ENCODE measurements at regions not wholly inside any gene's neighbourhood (a gene's known extent, or its start where the extent isn't known, plus 50 kb on each side); places are given as distances from the start of the nearest gene placed in this dataset.

GRCh38 chr2:128753800-128754199 lies 435.1 kb upstream of the HS6ST1 start:
- Histone ChIP-seq H3K27ac (no peak overlapping the region), H3K4me2 (no peak overlapping the region), H3K9me3 (ENCODE audit: insufficient read depth, low read depth) (no peaks in the 10 kb centered on the region), H2AFZ (no peak overlapping the region), H3K79me2 (ENCODE audit: low read depth) (no peaks in the 10 kb centered on the region), H3K9me2 (ENCODE audit: insufficient read depth) (no peaks in the 10 kb centered on the region), H3K27me3 (ENCODE audit: insufficient read depth, low read depth) (peaks cover 41% of the 10 kb centered on the region), H3K4me1 (replicated peaks; ENCODE audit: insufficient read depth) (no peaks in the 10 kb centered on the region), H3K36me3 (ENCODE audit: low read depth) (no peaks in the 10 kb centered on the region), H3K4me3 (no peak overlapping the region), H3F3A (ENCODE audit: insufficient read depth, low read depth) (no peaks in the 10 kb centered on the region), H4K20me1 (ENCODE audit: insufficient read depth) (no peaks in the 10 kb centered on the region)
- DNase-seq: no peak
- ChIA-PET POLR2A (ENCODE audit: unreplicated experiment) (no interaction called here), CTCF (no interaction called here)
- no TSS peak for BruUV-seq (replicated peaks)
- TF ChIP-seq CTCF (conservative IDR thresholded peaks at IDR 0.05): no peak
- no peak for TF ChIP-seq EZH2 (IDR thresholded peaks at IDR 0.05; ENCODE audit: low read depth)
- intact Hi-C loops (cut with micrococcal nuclease; ENCODE audit: unreplicated experiment): no loop called here

GRCh38 chr2:128754246-128754724 lies 435.6 kb upstream of the HS6ST1 start:
- Histone ChIP-seq H3K9me3 (ENCODE audit: insufficient read depth, low read depth) (no peaks in the 10 kb centered on the region), H3K27ac (no peak overlapping the region), H3K4me2 (no peak overlapping the region), H3K79me2 (ENCODE audit: low read depth) (no peaks in the 10 kb centered on the region), H3F3A (ENCODE audit: insufficient read depth, low read depth) (no peaks in the 10 kb centered on the region), H2AFZ (no peak overlapping the region), H3K4me3 (no peak overlapping the region), H3K36me3 (ENCODE audit: low read depth) (no peaks in the 10 kb centered on the region), H4K20me1 (ENCODE audit: insufficient read depth) (no peaks in the 10 kb centered on the region), H3K27me3 (ENCODE audit: insufficient read depth, low read depth) (peaks cover 36% of the 10 kb centered on the region), H3K4me1 (replicated peaks; ENCODE audit: insufficient read depth) (no peaks in the 10 kb centered on the region), H3K9me2 (ENCODE audit: insufficient read depth) (no peaks in the 10 kb centered on the region)
- ChIA-PET POLR2A (ENCODE audit: unreplicated experiment) (no interaction called here), CTCF (no interaction called here)
- BruUV-seq (replicated peaks): no TSS peak
- intact Hi-C loops (cut with micrococcal nuclease; ENCODE audit: unreplicated experiment): no loop called here
- no peak for TF ChIP-seq CTCF (conservative IDR thresholded peaks at IDR 0.05)
- TF ChIP-seq EZH2 (IDR thresholded peaks at IDR 0.05; ENCODE audit: low read depth): no peak
- no peak for DNase-seq

GRCh38 chr2:128755695-128756364 lies 437.2 kb upstream of the HS6ST1 start:
- POLR2A ChIA-PET (ENCODE audit: unreplicated experiment): no interaction called here
- Histone ChIP-seq H3K36me3 (ENCODE audit: low read depth) (no peaks in the 10 kb centered on the region), H4K20me1 (ENCODE audit: insufficient read depth) (no peaks in the 10 kb centered on the region), H3K79me2 (ENCODE audit: low read depth) (no peaks in the 10 kb centered on the region), H2AFZ (no peak overlapping the region), H3K4me3 (no peak overlapping the region), H3K4me2 (no peak overlapping the region), H3F3A (ENCODE audit: insufficient read depth, low read depth) (no peaks in the 10 kb centered on the region), H3K27ac (no peak overlapping the region), H3K27me3 (ENCODE audit: insufficient read depth, low read depth) (peaks cover 35% of the 10 kb centered on the region), H3K9me3 (ENCODE audit: insufficient read depth, low read depth) (no peaks in the 10 kb centered on the region), H3K9me2 (ENCODE audit: insufficient read depth) (no peaks in the 10 kb centered on the region), H3K4me1 (replicated peaks; ENCODE audit: insufficient read depth) (no peaks in the 10 kb centered on the region)
- DNase-seq: no peak
- CTCF ChIA-PET: no interaction called here
- BruUV-seq (replicated peaks): no TSS peak
- TF ChIP-seq CTCF (conservative IDR thresholded peaks at IDR 0.05) (no peak), EZH2 (IDR thresholded peaks at IDR 0.05; ENCODE audit: low read depth) (no peak)
- intact Hi-C loops (cut with micrococcal nuclease; ENCODE audit: unreplicated experiment): no loop called here
